H9 (cell line): ENCODE measurements at regions not wholly inside any gene's neighbourhood (a gene's known extent, or its start where the extent isn't known, plus 50 kb on each side); places are given as distances from the start of the nearest gene placed in this dataset.

Source experiments
- DNase-seq: peaks from one replicate; pipeline ENCODE4 v3.0.0-alpha.2; 2017
- H2AFZ ChIP-seq: one replicate; pipeline ENCODE4 v1.6.1; 2013; ENCODE audit warnings: mild to moderate bottlenecking, low read length, control low read depth, moderate library complexity
- H2AK5ac ChIP-seq: 2 replicates; pipeline ENCODE4 v1.6.1; 2013; ENCODE audit warnings: low read length, control low read depth, mixed read lengths; ENCODE audit not compliant: insufficient read length
- H2BK120ac ChIP-seq: one replicate; pipeline ENCODE4 v1.6.1; 2013; ENCODE audit warnings: low read depth, mild to moderate bottlenecking, low read length, control low read depth, inconsistent platforms; ENCODE audit not compliant: poor library complexity, severe bottlenecking
- H2BK12ac ChIP-seq: 2 replicates; pipeline ENCODE4 v1.6.1; 2013; ENCODE audit warnings: low read length, control low read depth, mixed read lengths, low read depth; ENCODE audit not compliant: insufficient read length
- H2BK15ac ChIP-seq: 2 replicates; pipeline ENCODE4 v1.6.1; 2013; ENCODE audit warnings: low read depth, low read length, control low read depth
- H2BK20ac ChIP-seq: one replicate; pipeline ENCODE4 v1.6.1; 2013; ENCODE audit warnings: low read depth, mild to moderate bottlenecking, low read length, control low read depth, inconsistent platforms; ENCODE audit not compliant: poor library complexity, severe bottlenecking
- H2BK5ac ChIP-seq: 2 replicates; pipeline ENCODE4 v1.6.1; 2013; ENCODE audit warnings: low read length, control low read depth, mixed read lengths; ENCODE audit not compliant: insufficient read length
- H3K14ac ChIP-seq: 2 replicates; pipeline ENCODE4 v1.6.1; 2013; ENCODE audit warnings: low read length, control low read depth; ENCODE audit not compliant: insufficient read depth
- H3K18ac ChIP-seq: 2 replicates; pipeline ENCODE4 v1.6.1; 2013; ENCODE audit warnings: low read depth, mild to moderate bottlenecking, mixed read lengths, low read length, control low read depth; ENCODE audit not compliant: insufficient read length
- H3K23ac ChIP-seq: 2 replicates; pipeline ENCODE4 v1.6.1; 2013; ENCODE audit warnings: low read length, control low read depth, mixed read lengths, low read depth; ENCODE audit not compliant: insufficient read length
- H3K23me2 ChIP-seq: 2 replicates; pipeline ENCODE4 v1.6.1; 2013; ENCODE audit warnings: low read depth, mild to moderate bottlenecking, mixed read lengths, low read length, control low read depth; ENCODE audit not compliant: insufficient read length, poor library complexity, severe bottlenecking
- H3K27ac ChIP-seq: 2 replicates; pipeline ENCODE4 v1.5.1; 2013; ENCODE audit warnings: low read length, control low read depth, mixed read lengths, low read depth; ENCODE audit not compliant: insufficient read length
- H3K27me3 ChIP-seq: 2 replicates; pipeline ENCODE4 v1.6.1; 2013; ENCODE audit warnings: low read length, control low read depth, inconsistent platforms; ENCODE audit not compliant: insufficient read depth
- H3K4ac ChIP-seq: 2 replicates; pipeline ENCODE4 v1.6.1; 2013; ENCODE audit warnings: low read depth, mild to moderate bottlenecking, control low read depth, inconsistent platforms, low read length, moderate library complexity
- H3K4me1 ChIP-seq: 2 replicates; pipeline ENCODE4 v1.6.1; 2013; ENCODE audit warnings: low read length, control low read depth, inconsistent platforms; ENCODE audit not compliant: insufficient read depth
- H3K4me2 ChIP-seq: 2 replicates; pipeline ENCODE4 v1.6.1; 2013; ENCODE audit warnings: low read length, control low read depth, mixed read lengths; ENCODE audit not compliant: insufficient read length, insufficient read depth
- H3K56ac ChIP-seq: 2 replicates; pipeline ENCODE4 v1.6.1; 2013; ENCODE audit warnings: low read depth, mild to moderate bottlenecking, mixed read lengths, low read length, control low read depth; ENCODE audit not compliant: insufficient read length
- H3K79me1 ChIP-seq: 2 replicates; pipeline ENCODE4 v1.6.1; 2013; ENCODE audit warnings: low read depth, mild to moderate bottlenecking, moderate library complexity, low read length, control low read depth, inconsistent platforms; ENCODE audit not compliant: insufficient read depth, poor library complexity, severe bottlenecking
- H3K79me2 ChIP-seq: 2 replicates; pipeline ENCODE4 v1.6.1; 2013; ENCODE audit warnings: low read length, control low read depth, inconsistent platforms; ENCODE audit not compliant: insufficient read depth
- H3K9ac ChIP-seq: 2 replicates; pipeline ENCODE4 v1.6.1; 2013; ENCODE audit warnings: low read length, control low read depth, mixed read lengths; ENCODE audit not compliant: insufficient read length; ENCODE audit errors: extremely low read depth
- H3K9me3 ChIP-seq: one replicate; pipeline ENCODE4 v1.6.1; 2013; ENCODE audit warnings: low read depth, low read length, inconsistent platforms; ENCODE audit not compliant: control insufficient read depth
- H3T11ph ChIP-seq: one replicate; pipeline ENCODE4 v1.6.1; 2013; ENCODE audit warnings: mild to moderate bottlenecking, low read length, control low read depth, inconsistent platforms
- H4K20me1 ChIP-seq: one replicate; pipeline ENCODE4 v1.6.1; 2013; ENCODE audit not compliant: control insufficient read depth, insufficient read length, insufficient read depth
- H4K5ac ChIP-seq: 2 replicates; pipeline ENCODE4 v1.6.1; 2013; ENCODE audit warnings: low read depth, mild to moderate bottlenecking, mixed read lengths, low read length, control low read depth; ENCODE audit not compliant: insufficient read length
- H4K8ac ChIP-seq: replicated peaks from 2 replicates; pipeline ENCODE4 v1.6.1; 2013; ENCODE audit warnings: low read length, control low read depth, mixed read lengths, low read depth; ENCODE audit not compliant: insufficient read length
- H4K91ac ChIP-seq: 2 replicates; pipeline ENCODE4 v1.6.1; 2013; ENCODE audit warnings: low read depth, mild to moderate bottlenecking, moderate library complexity, mixed read lengths, low read length, control low read depth; ENCODE audit not compliant: insufficient read length
- H3K27ac Mint-ChIP-seq, 3 experiments: 2 replicates in 2 of 3; 3 replicates in 1 of 3; pipeline ENCODE4 v1.8.0; 2020 to 2021; ENCODE audit warnings: mixed read lengths in 3 of 3, mild to moderate bottlenecking in 1 of 3, moderate library complexity in 1 of 3
- H3K27me3 Mint-ChIP-seq: 2 replicates; pipeline ENCODE4 v1.8.0; 2021; ENCODE audit warnings: low read depth, mild to moderate bottlenecking, moderate library complexity, mixed read lengths
- H3K36me3 Mint-ChIP-seq, 3 experiments: 2 replicates in 2 of 3; 3 replicates in 1 of 3; pipeline ENCODE4 v1.8.0; 2020 to 2021; ENCODE audit warnings: low read depth in 3 of 3, mixed read lengths in 3 of 3; ENCODE audit not compliant: insufficient read depth in 1 of 3
- H3K4me1 Mint-ChIP-seq, 2 experiments: 2 replicates each; pipeline ENCODE4 v1.8.0; 2020; ENCODE audit warnings: mixed read lengths in 2 of 2
- H3K4me3 Mint-ChIP-seq, 2 experiments: 2 replicates in 1 of 2; 3 replicates in 1 of 2; pipeline ENCODE4 v1.8.0; 2020 to 2021; ENCODE audit warnings: mild to moderate bottlenecking in 2 of 2, mixed read lengths in 2 of 2, moderate library complexity in 1 of 2
- H3K9me3 Mint-ChIP-seq, 2 experiments: 2 replicates in 1 of 2; 3 replicates in 1 of 2; pipeline ENCODE4 v1.8.0; 2020; ENCODE audit warnings: mild to moderate bottlenecking in 2 of 2, mixed read lengths in 2 of 2, moderate library complexity in 1 of 2
- WGBS: extraction: QIAGEN DNeasy Blood & Tissue Kit; methylation state at CpG from one replicate; pipeline ENCODE4 v1.1.7; 2013; ENCODE audit warnings: missing lambda C conversion rate, low lambda C conversion rate, mixed read lengths; ENCODE audit not compliant: insufficient read length; ENCODE audit errors: extremely low coverage; 5-methylcytosine and 5-hydroxymethylcytosine counted together
- TF ChIP-seq, protein P1 (sequence below): fragments of 200-600 bp; sonication (generic); conservative IDR thresholded peaks from 3 replicates; pipeline ENCODE4 v1.8.0; 2021; ENCODE audit warnings: antibody characterized with exemption, mild to moderate bottlenecking

DNA sequence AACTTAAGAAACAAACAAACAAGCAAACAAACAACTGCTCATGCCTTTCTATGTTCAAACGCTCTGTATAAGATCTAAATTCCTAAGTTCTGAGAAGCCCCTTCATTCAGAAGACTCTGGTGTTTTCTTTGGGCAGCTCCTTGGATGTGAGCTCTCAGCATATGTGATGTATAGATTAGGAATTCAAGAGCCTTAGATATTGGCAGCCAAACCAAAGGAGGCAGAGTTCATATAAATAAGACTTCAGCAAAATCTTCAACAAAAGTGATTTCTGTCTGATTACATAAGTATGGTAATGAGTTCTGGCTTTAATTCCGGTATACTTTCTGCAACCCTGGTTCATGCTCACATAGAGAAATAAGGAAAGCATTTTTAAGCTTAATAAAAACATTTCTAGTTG, 145.6 kb downstream of the DYRK2 start:
- no peak overlapping the region for H4K8ac ChIP-seq
- H3K14ac ChIP-seq, result no peak overlapping the region
- no peak overlapping the region for H3T11ph ChIP-seq
- H3K4me1 ChIP-seq, result no peaks in the 10 kb centered on the region
- no peak overlapping the region for H3K27ac Mint-ChIP-seq
- no peak overlapping the region for H3K9ac ChIP-seq
- DNase-seq, result no peak
- no peak overlapping the region for H3K4ac ChIP-seq
- H3K27me3 ChIP-seq, result no peaks in the 10 kb centered on the region
- no peaks in the 10 kb centered on the region for H3K9me3 ChIP-seq
- peaks cover 14 to 15% of the 10 kb centered on the region in 2 experiments for H3K4me1 Mint-ChIP-seq
- H4K5ac ChIP-seq, result no peak overlapping the region
- no peak overlapping the region for H2BK120ac ChIP-seq
- no peak overlapping the region for H2BK20ac ChIP-seq
- H3K79me1 ChIP-seq, result no peaks in the 10 kb centered on the region
- no peak overlapping the region for H2BK15ac ChIP-seq
- H3K9me3 Mint-ChIP-seq, result peaks cover 6 to 16% of the 10 kb centered on the region in 2 experiments
- no peaks in the 10 kb centered on the region for H3K79me2 ChIP-seq
- H2BK12ac ChIP-seq, result no peak overlapping the region
- no peak overlapping the region for H3K56ac ChIP-seq
- H3K23ac ChIP-seq, result no peak overlapping the region
- no peak overlapping the region for H3K27ac ChIP-seq
- H2AFZ ChIP-seq, result no peak overlapping the region
- H3K18ac ChIP-seq, result no peak overlapping the region
- no peak overlapping the region for H3K4me2 ChIP-seq
- TF ChIP-seq, protein P1, sequence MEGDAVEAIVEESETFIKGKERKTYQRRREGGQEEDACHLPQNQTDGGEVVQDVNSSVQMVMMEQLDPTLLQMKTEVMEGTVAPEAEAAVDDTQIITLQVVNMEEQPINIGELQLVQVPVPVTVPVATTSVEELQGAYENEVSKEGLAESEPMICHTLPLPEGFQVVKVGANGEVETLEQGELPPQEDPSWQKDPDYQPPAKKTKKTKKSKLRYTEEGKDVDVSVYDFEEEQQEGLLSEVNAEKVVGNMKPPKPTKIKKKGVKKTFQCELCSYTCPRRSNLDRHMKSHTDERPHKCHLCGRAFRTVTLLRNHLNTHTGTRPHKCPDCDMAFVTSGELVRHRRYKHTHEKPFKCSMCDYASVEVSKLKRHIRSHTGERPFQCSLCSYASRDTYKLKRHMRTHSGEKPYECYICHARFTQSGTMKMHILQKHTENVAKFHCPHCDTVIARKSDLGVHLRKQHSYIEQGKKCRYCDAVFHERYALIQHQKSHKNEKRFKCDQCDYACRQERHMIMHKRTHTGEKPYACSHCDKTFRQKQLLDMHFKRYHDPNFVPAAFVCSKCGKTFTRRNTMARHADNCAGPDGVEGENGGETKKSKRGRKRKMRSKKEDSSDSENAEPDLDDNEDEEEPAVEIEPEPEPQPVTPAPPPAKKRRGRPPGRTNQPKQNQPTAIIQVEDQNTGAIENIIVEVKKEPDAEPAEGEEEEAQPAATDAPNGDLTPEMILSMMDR, result no peak
- no peaks in the 10 kb centered on the region for H3K23me2 ChIP-seq
- H3K4me3 Mint-ChIP-seq, result no peak overlapping the region
- WGBS, result no CpG with 5 or more reads among the region's 2 CpGs
- H4K91ac ChIP-seq, result no peak overlapping the region
- H4K20me1 ChIP-seq, result no peaks in the 10 kb centered on the region
- peaks cover 0 to 11% (median 4%) of the 10 kb centered on the region in 3 experiments; a peak in 1 of 7 replicates for H3K36me3 Mint-ChIP-seq
- no peak overlapping the region for H2AK5ac ChIP-seq
- no peak overlapping the region for H2BK5ac ChIP-seq
- H3K27me3 Mint-ChIP-seq, result no peaks in the 10 kb centered on the region
